GM18508 (cell line): ENCODE measurements at regions not wholly inside any gene's neighbourhood (a gene's known extent, or its start where the extent isn't known, plus 50 kb on each side); places are given as distances from the start of the nearest gene placed in this dataset.

Source experiments
- ATAC-seq: cut with Tn5 transposase; IDR thresholded peaks from one replicate; pipeline ENCODE4 v1.9.1; 2021; ENCODE audit warnings: moderate number of reproducible peaks; ENCODE audit not compliant: insufficient read depth, unreplicated experiment

GRCh38 chr21:31505975-31506374 is 153.5 kb upstream of the SOD1 start:
- ATAC-seq = no peak

- no peak for ATAC-seq
Measured at GRCh38 chr21:31503939-31504338, 155.6 kb upstream of the SOD1 start.

- no peak for ATAC-seq
Measured at GRCh38 chr21:31503467-31503866, 156.0 kb upstream of the SOD1 start.

- no peak for ATAC-seq
Measured at GRCh38 chr21:31502537-31503143, 156.9 kb upstream of the SOD1 start.

- no peak for ATAC-seq
Measured at GRCh38 chr21:31501926-31502325, 157.6 kb upstream of the SOD1 start.

- ATAC-seq = no peak
Measured at GRCh38 chr21:31500982-31501381, 156.9 kb upstream of the TIAM1 start.

- ATAC-seq = no peak
Measured at GRCh38 chr21:31500071-31500470, 156.0 kb upstream of the TIAM1 start.

- ATAC-seq = no peak
Measured at GRCh38 chr21:31498985-31499384, 154.9 kb upstream of the TIAM1 start.

GRCh38 chr21:31497914-31498313 is 153.9 kb upstream of the TIAM1 start:
- no peak for ATAC-seq

- no peak for ATAC-seq
Measured at GRCh38 chr21:31493350-31493880, 149.4 kb upstream of the TIAM1 start.

GRCh38 chr21:31491617-31492016 is 147.6 kb upstream of the TIAM1 start:
- no peak for ATAC-seq

GRCh38 chr21:31490443-31490842 is 146.4 kb upstream of the TIAM1 start:
- no peak for ATAC-seq

GRCh38 chr21:31489726-31490125 is 145.7 kb upstream of the TIAM1 start:
- ATAC-seq = no peak

- ATAC-seq = no peak
Measured at GRCh38 chr21:31489014-31489413, 145.0 kb upstream of the TIAM1 start.

- no peak for ATAC-seq
Measured at GRCh38 chr21:31484219-31484618, 140.2 kb upstream of the TIAM1 start.

- ATAC-seq = no peak
Measured at GRCh38 chr21:31483146-31483545, 139.1 kb upstream of the TIAM1 start.

- ATAC-seq = no peak
Measured at GRCh38 chr21:31482460-31482859, 138.4 kb upstream of the TIAM1 start.

GRCh38 chr21:31480228-31480627 is 136.2 kb upstream of the TIAM1 start:
- ATAC-seq = no peak

- ATAC-seq = no peak
Measured at GRCh38 chr21:31479714-31480113, 135.7 kb upstream of the TIAM1 start.

- no peak for ATAC-seq
Measured at GRCh38 chr21:31479222-31479621, 135.2 kb upstream of the TIAM1 start.

GRCh38 chr21:31476263-31477022 is 132.4 kb upstream of the TIAM1 start:
- ATAC-seq = no peak

GRCh38 chr21:31475223-31475622 is 131.2 kb upstream of the TIAM1 start:
- no peak for ATAC-seq
